Neural crest cell (in vitro differentiated cells): ENCODE measurements at regions not wholly inside any gene's neighbourhood (a gene's known extent, or its start where the extent isn't known, plus 50 kb on each side); places are given as distances from the start of the nearest gene placed in this dataset.

Source experiments
- DNase-seq: peaks from one replicate; pipeline ENCODE4 v3.0.0; 2021; ENCODE audit warnings: low read depth, mixed read lengths, low spot score
- H3K27ac Mint-ChIP-seq: one replicate; pipeline ENCODE4 v1.8.0; 2021; ENCODE audit warnings: mild to moderate bottlenecking, mixed read lengths; ENCODE audit not compliant: unreplicated experiment
- H3K27me3 Mint-ChIP-seq: 2 replicates; pipeline ENCODE4 v1.8.0; 2021; ENCODE audit warnings: low read depth, mild to moderate bottlenecking, mixed read lengths
- H3K36me3 Mint-ChIP-seq: 2 replicates; pipeline ENCODE4 v1.8.0; 2021; ENCODE audit warnings: low read depth, mild to moderate bottlenecking, mixed read lengths
- H3K4me1 Mint-ChIP-seq: 2 replicates; pipeline ENCODE4 v1.8.0; 2021; ENCODE audit warnings: mixed read lengths
- H3K4me3 Mint-ChIP-seq: one replicate; pipeline ENCODE4 v1.8.0; 2021; ENCODE audit warnings: mild to moderate bottlenecking, mixed read lengths
- H3K9me3 Mint-ChIP-seq: 2 replicates; pipeline ENCODE4 v1.8.0; 2021; ENCODE audit warnings: mixed read lengths
- TF ChIP-seq, protein P1 (sequence below): fragments of 200-600 bp; sonication (generic); conservative IDR thresholded peaks from 2 replicates; pipeline ENCODE4 v1.5.0; 2021; ENCODE audit warnings: antibody characterized with exemption, mild to moderate bottlenecking

DNA sequence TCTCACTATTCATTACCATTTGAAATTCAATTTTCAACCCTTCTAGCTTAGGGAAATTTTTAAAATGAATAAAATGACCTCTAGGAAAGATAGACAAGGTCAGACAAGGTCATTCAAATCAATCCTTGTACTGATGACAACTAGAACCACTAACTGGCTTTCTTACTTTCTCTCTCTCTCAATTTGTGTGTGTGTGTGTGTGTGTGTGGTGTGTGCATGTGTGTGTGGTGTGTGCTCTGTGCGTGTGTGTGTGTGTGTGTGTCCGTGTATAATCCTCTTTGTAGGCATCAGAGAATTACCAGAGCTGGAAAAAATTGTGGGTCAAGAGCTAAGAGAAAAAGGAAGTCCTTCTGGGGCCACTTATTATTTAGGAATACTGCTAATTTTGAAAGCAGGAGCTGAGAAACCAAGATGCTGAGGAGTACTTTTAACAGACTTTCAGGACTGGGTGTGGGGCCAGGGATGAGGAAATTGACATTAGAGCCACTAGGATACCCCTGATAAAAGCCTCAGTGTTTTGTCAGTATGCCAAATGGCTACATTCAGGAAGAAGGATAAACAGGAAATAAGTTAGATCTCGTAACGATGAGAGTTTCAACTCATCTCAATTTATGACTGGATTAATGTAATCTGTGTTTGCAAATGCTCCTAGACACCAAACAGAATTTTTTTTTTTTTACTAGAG, 723.3 kb downstream of the CETN3 start:
- H3K36me3 Mint-ChIP-seq = no peaks in the 10 kb centered on the region
- peaks cover 8% of the 10 kb centered on the region for H3K4me1 Mint-ChIP-seq
- H3K27ac Mint-ChIP-seq = no peak overlapping the region
- no peak for DNase-seq
- peaks cover 13% of the 10 kb centered on the region for H3K9me3 Mint-ChIP-seq
- TF ChIP-seq, protein P1, sequence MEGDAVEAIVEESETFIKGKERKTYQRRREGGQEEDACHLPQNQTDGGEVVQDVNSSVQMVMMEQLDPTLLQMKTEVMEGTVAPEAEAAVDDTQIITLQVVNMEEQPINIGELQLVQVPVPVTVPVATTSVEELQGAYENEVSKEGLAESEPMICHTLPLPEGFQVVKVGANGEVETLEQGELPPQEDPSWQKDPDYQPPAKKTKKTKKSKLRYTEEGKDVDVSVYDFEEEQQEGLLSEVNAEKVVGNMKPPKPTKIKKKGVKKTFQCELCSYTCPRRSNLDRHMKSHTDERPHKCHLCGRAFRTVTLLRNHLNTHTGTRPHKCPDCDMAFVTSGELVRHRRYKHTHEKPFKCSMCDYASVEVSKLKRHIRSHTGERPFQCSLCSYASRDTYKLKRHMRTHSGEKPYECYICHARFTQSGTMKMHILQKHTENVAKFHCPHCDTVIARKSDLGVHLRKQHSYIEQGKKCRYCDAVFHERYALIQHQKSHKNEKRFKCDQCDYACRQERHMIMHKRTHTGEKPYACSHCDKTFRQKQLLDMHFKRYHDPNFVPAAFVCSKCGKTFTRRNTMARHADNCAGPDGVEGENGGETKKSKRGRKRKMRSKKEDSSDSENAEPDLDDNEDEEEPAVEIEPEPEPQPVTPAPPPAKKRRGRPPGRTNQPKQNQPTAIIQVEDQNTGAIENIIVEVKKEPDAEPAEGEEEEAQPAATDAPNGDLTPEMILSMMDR = no peak
- no peak overlapping the region for H3K4me3 Mint-ChIP-seq
- H3K27me3 Mint-ChIP-seq = no peaks in the 10 kb centered on the region

- no peaks in the 10 kb centered on the region for H3K27me3 Mint-ChIP-seq
- H3K36me3 Mint-ChIP-seq = peaks cover 2% of the 10 kb centered on the region
- no peak overlapping the region for H3K4me3 Mint-ChIP-seq
- DNase-seq = no peak
- TF ChIP-seq, protein P1 = no peak
- no peaks in the 10 kb centered on the region for H3K4me1 Mint-ChIP-seq
- H3K9me3 Mint-ChIP-seq = peaks cover 13% of the 10 kb centered on the region
- H3K27ac Mint-ChIP-seq = no peak overlapping the region
Observed at GRCh38 chr5:89676634-89677033, 732.9 kb downstream of the CETN3 start.

DNA sequence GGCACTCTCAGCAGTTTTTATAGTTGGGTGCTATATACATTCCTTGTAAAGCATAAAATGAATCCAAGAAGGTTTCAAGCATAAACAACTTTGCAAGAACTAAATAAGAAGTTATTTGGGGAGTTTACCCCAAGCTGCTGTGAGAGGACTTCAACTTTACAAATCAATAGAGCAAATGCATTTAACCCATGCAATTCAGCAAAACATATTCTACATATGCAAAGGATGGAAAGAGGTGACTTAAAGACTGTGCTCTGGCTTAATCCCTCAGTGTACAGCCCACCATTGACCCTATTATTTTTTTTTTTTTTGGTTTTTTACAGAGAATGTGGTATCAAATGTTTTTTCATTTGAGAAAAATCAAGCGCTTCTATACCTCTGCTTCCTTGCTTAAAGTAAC, 736.5 kb downstream of the CETN3 start:
- Mint-ChIP-seq H3K36me3 (no peaks in the 10 kb centered on the region), H3K4me1 (no peaks in the 10 kb centered on the region), H3K9me3 (peaks cover 8% of the 10 kb centered on the region), H3K27ac (no peak overlapping the region), H3K27me3 (no peaks in the 10 kb centered on the region), H3K4me3 (no peak overlapping the region)
- TF ChIP-seq, protein P1 = no peak
- DNase-seq = no peak

DNA sequence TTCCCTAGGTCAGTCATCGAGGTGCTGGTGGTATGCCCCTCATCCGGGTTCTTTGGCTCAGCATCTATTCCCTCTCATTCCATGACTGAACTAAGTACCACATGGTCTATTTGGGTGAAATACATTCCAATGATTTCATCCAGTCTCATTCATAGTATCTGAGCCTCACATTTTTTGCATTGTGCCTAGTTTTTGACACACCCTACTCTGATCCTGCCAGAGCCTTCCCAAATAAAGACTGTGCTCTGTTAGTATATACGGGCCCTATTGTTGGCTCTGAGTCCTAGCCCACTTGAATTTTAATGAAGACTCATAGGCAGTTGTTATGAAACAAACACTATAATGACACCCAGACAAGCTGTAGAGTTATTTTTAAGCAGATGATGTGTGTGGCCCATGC, 740.7 kb downstream of the CETN3 start:
- DNase-seq = no peak
- H3K4me3 Mint-ChIP-seq = no peak overlapping the region
- H3K36me3 Mint-ChIP-seq = peaks cover 4% of the 10 kb centered on the region

GRCh38 chr5:89662499-89662898, 747.1 kb downstream of the CETN3 start:
- Mint-ChIP-seq H3K4me3 (no peak overlapping the region), H3K27me3 (no peaks in the 10 kb centered on the region), H3K4me1 (no peaks in the 10 kb centered on the region), H3K36me3 (peaks cover 4% of the 10 kb centered on the region), H3K9me3 (peaks cover 25% of the 10 kb centered on the region), H3K27ac (no peak overlapping the region)
- DNase-seq = no peak
- TF ChIP-seq, protein P1 = no peak

More for the DNA sequence above, 740.7 kb downstream of the CETN3 start:
- Mint-ChIP-seq H3K4me1 (no peaks in the 10 kb centered on the region), H3K27me3 (no peaks in the 10 kb centered on the region), H3K27ac (no peak overlapping the region), H3K9me3 (peaks cover 7% of the 10 kb centered on the region)
- TF ChIP-seq, protein P1 = no peak
